NT2/D1 (cell line): ENCODE measurements at regions not wholly inside any gene's neighbourhood (a gene's known extent, or its start where the extent isn't known, plus 50 kb on each side); places are given as distances from the start of the nearest gene placed in this dataset.

Source experiments
- YY1 ChIP-seq: IDR thresholded peaks from 2 replicates; pipeline ENCODE4 v1.6.1; 2011; ENCODE audit not compliant: insufficient read length, insufficient read depth
- ZNF274 ChIP-seq: IDR thresholded peaks from 2 replicates; pipeline ENCODE4 v1.6.1; 2011; ENCODE audit warnings: mild to moderate bottlenecking, low read depth, low read length

- TF ChIP-seq YY1 (no peak), ZNF274 (no peak)
These were observed 296.6 kb upstream of the DIPK2B start for GRCh38 chrX:45497290-45497689.
